H1 (cell line): ENCODE measurements at regions not wholly inside any gene's neighbourhood (a gene's known extent, or its start where the extent isn't known, plus 50 kb on each side); places are given as distances from the start of the nearest gene placed in this dataset.

Source experiments
- CTCF ChIA-PET: fragments of 300-600 bp; sonication (Branson Sonifier 250); formaldehyde crosslinking; loops from one replicate; lab custom pipeline; 2021; ENCODE audit not compliant: partially characterized antibody; lab: Charles Lee
- POLR2A ChIA-PET: fragments of 300-600 bp; sonication (Branson Sonifier 250); formaldehyde crosslinking; loops from one replicate; lab custom pipeline; 2021; ENCODE audit warnings: inconsistent platforms; ENCODE audit not compliant: partially characterized antibody; lab: Charles Lee
- DNase-seq, 2 experiments: peaks; one replicate each; pipeline versions ENCODE4 v3.0.0 to v3.0.0-alpha.2; 2010 to 2022; ENCODE audit warnings: low spot score in 2 of 2, low read depth in 1 of 2, mixed read lengths in 1 of 2
- FAIRE-seq: peaks from 2 replicates; lab custom pipeline; 2011; peaks lifted over from hg19 to GRCh38; lab: Jason Lieb, UNC
- H2AFZ ChIP-seq: 2 replicates; pipeline ENCODE4 v1.8.1; 2012; ENCODE audit warnings: low read length, inconsistent platforms
- H2AK5ac ChIP-seq: 2 replicates; pipeline ENCODE4 v1.6.1; 2013; ENCODE audit warnings: low read depth, low read length
- H2BK120ac ChIP-seq: replicated peaks from 2 replicates; pipeline ENCODE3; 2013; ENCODE audit warnings: low read depth, low read length, inconsistent platforms
- H2BK12ac ChIP-seq: 2 replicates; pipeline ENCODE4 v1.6.1; 2013; ENCODE audit warnings: low read depth, low read length
- H2BK15ac ChIP-seq: 2 replicates; pipeline ENCODE4 v1.6.1; 2013; ENCODE audit warnings: low read length
- H2BK20ac ChIP-seq: 2 replicates; pipeline ENCODE4 v1.6.1; 2013; ENCODE audit warnings: low read length
- H2BK5ac ChIP-seq: 2 replicates; pipeline ENCODE4 v1.6.1; 2013; ENCODE audit warnings: low read depth, low read length
- H3K14ac ChIP-seq: 2 replicates; pipeline ENCODE4 v1.6.1; 2013; ENCODE audit warnings: inconsistent platforms; ENCODE audit not compliant: insufficient read length
- H3K18ac ChIP-seq: 2 replicates; pipeline ENCODE4 v1.6.1; 2013; ENCODE audit warnings: low read length; ENCODE audit errors: extremely low read depth
- H3K23ac ChIP-seq: 2 replicates; pipeline ENCODE4 v1.6.1; 2013; ENCODE audit warnings: inconsistent platforms; ENCODE audit not compliant: insufficient read length
- H3K23me2 ChIP-seq: 2 replicates; pipeline ENCODE4 v1.6.1; 2013; ENCODE audit warnings: low read depth, low read length
- H3K27ac ChIP-seq: 2 replicates; pipeline ENCODE4 v1.6.1; 2011; ENCODE audit warnings: low read depth, low read length, inconsistent platforms
- H3K27me3 ChIP-seq, 4 experiments: replicated peaks in 1 of 4; 1 replicate in 1 of 4; 2 replicates in 3 of 4; pipeline versions ENCODE4 v1.6.1 to v1.8.1; 2011 to 2013; ENCODE audit warnings: low read length in 3 of 4, mild to moderate bottlenecking in 3 of 4, inconsistent platforms in 2 of 4, mixed read lengths in 2 of 4, moderate library complexity in 1 of 4; ENCODE audit not compliant: control insufficient read depth in 3 of 4, insufficient read depth in 3 of 4; ENCODE audit errors: extremely low read depth in 1 of 4
- H3K36me3 ChIP-seq, 4 experiments: 2 replicates each; pipeline versions ENCODE4 v1.6.1 to v1.8.1; 2011 to 2013; ENCODE audit warnings: mild to moderate bottlenecking in 4 of 4, low read length in 3 of 4, moderate library complexity in 2 of 4, control low read depth in 1 of 4, inconsistent platforms in 1 of 4; ENCODE audit not compliant: insufficient read depth in 4 of 4, control insufficient read depth in 2 of 4
- H3K4ac ChIP-seq: replicated peaks from 2 replicates; pipeline ENCODE3; 2013; ENCODE audit warnings: low read length, low read depth, mixed read lengths, inconsistent platforms; ENCODE audit not compliant: insufficient read length
- H3K4me1 ChIP-seq, 4 experiments: replicated peaks in 1 of 4; 1 replicate in 1 of 4; 2 replicates in 3 of 4; pipeline versions ENCODE4 v1.6.1 to v1.8.1; 2011 to 2013; ENCODE audit warnings: low read length in 3 of 4, inconsistent platforms in 2 of 4, mixed read lengths in 1 of 4; ENCODE audit not compliant: insufficient read depth in 4 of 4, control insufficient read depth in 3 of 4
- H3K4me2 ChIP-seq, 2 experiments: 2 replicates each; pipeline versions ENCODE4 v1.6.1 to v1.8.1; 2011 to 2013; ENCODE audit warnings: low read depth in 2 of 2, low read length in 2 of 2, control low read depth in 1 of 2, inconsistent platforms in 1 of 2, mild to moderate bottlenecking in 1 of 2; ENCODE audit not compliant: insufficient read depth in 1 of 2
- H3K4me3 ChIP-seq, 4 experiments: fragments of 200-600, 300-600 bp in 1 of 4; sonication (generic), shearing (Covaris generic), sonication (Bioruptor Twin) in 1 of 4; 2 replicates each; pipeline versions ENCODE4 v1.5.1 to v1.8.1; 2011 to 2016; ENCODE audit warnings: low read length in 4 of 4, low read depth in 3 of 4, control low read depth in 2 of 4, inconsistent platforms in 2 of 4, mild to moderate bottlenecking in 2 of 4, mixed read lengths in 1 of 4, moderate library complexity in 1 of 4; ENCODE audit not compliant: insufficient read depth in 2 of 4; ENCODE audit errors: extremely low read depth in 1 of 4
- H3K56ac ChIP-seq: replicated peaks from 2 replicates; pipeline ENCODE3; 2013; ENCODE audit warnings: low read depth, mild to moderate bottlenecking, mixed read lengths, low read length, inconsistent platforms; ENCODE audit not compliant: insufficient read length
- H3K79me1 ChIP-seq: 2 replicates; pipeline ENCODE4 v1.6.1; 2013; ENCODE audit warnings: low read depth, low read length, control low read depth
- H3K79me2 ChIP-seq, 2 experiments: 2 replicates each; pipeline versions ENCODE4 v1.6.1 to v1.8.1; 2012 to 2013; ENCODE audit warnings: low read length in 2 of 2, mild to moderate bottlenecking in 2 of 2, inconsistent platforms in 1 of 2; ENCODE audit not compliant: insufficient read depth in 2 of 2, control insufficient read depth in 1 of 2
- H3K9ac ChIP-seq, 4 experiments: replicated peaks in 1 of 4; 1 replicate in 1 of 4; 2 replicates in 3 of 4; pipeline versions ENCODE4 v1.6.1 to v1.8.1; 2011 to 2013; ENCODE audit warnings: low read depth in 3 of 4, low read length in 3 of 4, control low read depth in 2 of 4, mild to moderate bottlenecking in 2 of 4, moderate library complexity in 2 of 4, inconsistent platforms in 1 of 4; ENCODE audit errors: extremely low read depth in 1 of 4
- H3K9me3 ChIP-seq, 2 experiments: 2 replicates each; pipeline versions ENCODE4 v1.6.1 to v1.8.1; 2012 to 2013; ENCODE audit warnings: mild to moderate bottlenecking in 2 of 2, moderate library complexity in 2 of 2, control low read depth in 1 of 2, inconsistent platforms in 1 of 2, low read depth in 1 of 2, low read length in 1 of 2, mixed read lengths in 1 of 2; ENCODE audit not compliant: insufficient read depth in 2 of 2
- H4K20me1 ChIP-seq, 2 experiments: replicated peaks in 1 of 2; 2 replicates each; pipeline versions ENCODE3 to v1.8.1; 2011 to 2013; ENCODE audit warnings: inconsistent platforms in 2 of 2, low read length in 2 of 2, mild to moderate bottlenecking in 1 of 2; ENCODE audit not compliant: insufficient read depth in 2 of 2, control insufficient read depth in 1 of 2
- H4K5ac ChIP-seq: 2 replicates; pipeline ENCODE4 v1.6.1; 2013; ENCODE audit warnings: low read length, low read depth, mixed read lengths, inconsistent platforms; ENCODE audit not compliant: insufficient read length
- H4K8ac ChIP-seq: 2 replicates; pipeline ENCODE4 v1.8.0; 2013; ENCODE audit warnings: mild to moderate bottlenecking, moderate library complexity, low read length, inconsistent platforms; ENCODE audit not compliant: insufficient read depth; ENCODE audit errors: extremely low read depth
- H4K91ac ChIP-seq: replicated peaks from 2 replicates; pipeline ENCODE3; 2013; ENCODE audit warnings: low read length, mixed read lengths, inconsistent platforms; ENCODE audit not compliant: insufficient read length
- CBX8 ChIP-seq: fragments of 300-800, 300-1000 bp; sonication (generic); IDR thresholded peaks from 2 replicates; pipeline ENCODE4 v1.7.1; 2016; ENCODE audit warnings: low read depth, low read length, borderline replicate concordance
- CTBP2 ChIP-seq: IDR thresholded peaks from 2 replicates; pipeline ENCODE4 v1.7.0; 2011; ENCODE audit warnings: borderline replicate concordance, mild to moderate bottlenecking, moderate library complexity, mixed read lengths, low read length; ENCODE audit not compliant: insufficient read depth, insufficient read length
- EZH2 ChIP-seq: fragments of 200-600 bp; sonication (generic); IDR thresholded peaks from 2 replicates; pipeline ENCODE4 v1.7.1; 2012; ENCODE audit warnings: low read depth, mild to moderate bottlenecking, moderate library complexity, low read length, inconsistent platforms; ENCODE audit not compliant: severe bottlenecking
- HDAC6 ChIP-seq: IDR thresholded peaks from one replicate; pipeline ENCODE4 v1.7.1; 2012; ENCODE audit warnings: low read depth, mild to moderate bottlenecking, inconsistent platforms, low read length, moderate library complexity
- PHF8 ChIP-seq: fragments of 200-600 bp; sonication (generic); conservative IDR thresholded peaks from 2 replicates; pipeline ENCODE4 v1.7.1; 2012; ENCODE audit warnings: low read depth, mild to moderate bottlenecking, inconsistent platforms, low read length, moderate library complexity
- POLR2A ChIP-seq, 2 experiments: IDR thresholded peaks; 1 replicate in 1 of 2; 2 replicates in 1 of 2; pipeline ENCODE4 v1.6.1; 2011; ENCODE audit warnings: low read depth in 2 of 2, low read length in 2 of 2, mild to moderate bottlenecking in 2 of 2; ENCODE audit errors: control extremely low read depth in 1 of 2
- RNF2 ChIP-seq: fragments of 200-900, 300-1000 bp; sonication (generic); IDR thresholded peaks from 2 replicates; pipeline ENCODE4 v1.7.1; 2016; ENCODE audit warnings: borderline replicate concordance, low read depth, mild to moderate bottlenecking, antibody characterized with exemption, low read length; ENCODE audit not compliant: poor library complexity, severe bottlenecking; ENCODE audit errors: missing control alignments
- RXRA ChIP-seq: IDR thresholded peaks from 2 replicates; pipeline ENCODE4 v1.6.1; 2011; ENCODE audit warnings: low read depth, mild to moderate bottlenecking, low read length, moderate library complexity; ENCODE audit not compliant: insufficient read depth
- SIRT6 ChIP-seq: IDR thresholded peaks from one replicate; pipeline ENCODE4 v1.7.1; 2012; ENCODE audit warnings: low read length, inconsistent platforms
- TEAD4 ChIP-seq: IDR thresholded peaks from 2 replicates; pipeline ENCODE4 v1.6.1; 2012; ENCODE audit warnings: low read depth, low read length, inconsistent platforms, mixed read lengths
- WGBS, 2 experiments: shearing (Covaris generic) in 1 of 2; methylation state at CpG; one replicate each; pipeline versions ENCODE4 v1.1.6 to v1.1.7; 2013 to 2015; ENCODE audit warnings: low lambda C conversion rate in 2 of 2, mixed read lengths in 2 of 2, inconsistent platforms in 1 of 2, low coverage in 1 of 2, missing lambda C conversion rate in 1 of 2; ENCODE audit not compliant: insufficient replicate concordance in 2 of 2, insufficient coverage in 1 of 2, insufficient read length in 1 of 2; ENCODE audit errors: extremely low coverage in 1 of 2, missing lambda C conversion rate in 1 of 2; 5-methylcytosine and 5-hydroxymethylcytosine counted together
- TF ChIP-seq, protein P1 (sequence below): IDR thresholded peaks from 2 replicates; pipeline ENCODE4 v1.6.1; 2012; ENCODE audit warnings: low read length, inconsistent platforms

DNA sequence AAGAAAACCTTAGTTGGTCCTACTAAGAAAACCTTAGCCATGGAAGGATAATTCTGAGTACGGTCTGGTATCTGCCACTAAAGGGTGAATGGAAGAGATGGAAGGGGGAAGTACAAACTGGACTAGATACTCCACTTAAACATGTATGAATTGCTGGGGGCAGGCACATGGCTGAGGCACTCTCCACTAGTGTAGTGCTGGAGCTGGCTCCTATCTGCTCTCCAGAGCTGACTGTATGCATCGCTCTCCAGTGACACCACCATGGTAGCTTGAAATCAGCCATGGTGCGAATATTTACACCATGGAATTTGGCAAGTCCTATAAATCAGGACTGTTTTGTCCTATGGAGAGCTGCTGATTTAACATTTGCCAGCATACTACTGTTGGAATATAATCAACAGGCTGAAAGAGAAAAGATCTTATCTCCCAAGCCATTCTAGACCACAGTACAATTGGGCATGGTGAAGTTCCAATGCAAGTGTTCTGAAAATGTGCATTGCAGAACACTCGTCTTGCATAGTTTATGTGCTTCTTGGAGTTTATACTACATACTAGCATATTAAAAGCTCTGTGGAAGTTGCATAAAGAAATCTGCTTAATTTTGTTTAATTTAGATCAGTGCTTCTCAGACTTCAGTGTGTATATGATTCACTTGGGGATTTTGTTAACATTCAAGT is 277.4 kb downstream of the TDRD15 start:
- Histone ChIP-seq H2AFZ (no peak overlapping the region), H3K9ac (no peak overlapping the region), H3K4me3 (no peak overlapping the region), H3K23ac (no peak overlapping the region), H3K23me2 (no peaks in the 10 kb centered on the region), H4K91ac (no peak overlapping the region), H2BK120ac (no peak overlapping the region), H3K18ac (no peak overlapping the region), H2BK12ac (no peak overlapping the region), H2AK5ac (no peak overlapping the region), H3K27ac (no peak overlapping the region), H4K20me1 (no peaks in the 10 kb centered on the region), H3K79me2 (no peaks in the 10 kb centered on the region), H2BK5ac (no peak overlapping the region), H2BK20ac (no peak overlapping the region), H3K56ac (no peak overlapping the region), H3K79me1 (no peaks in the 10 kb centered on the region), H3K9me3 (no peaks in the 10 kb centered on the region; a peak in 1 of 4 replicates), H3K4me2 (no peak overlapping the region), H2BK15ac (no peak overlapping the region), H3K4me1 (peaks cover 0 to 3% (median under 1%) of the 10 kb centered on the region in 4 experiments; a peak in 2 of 7 replicates), H4K8ac (no peak overlapping the region), H3K14ac (no peak overlapping the region), H3K36me3 (no peaks in the 10 kb centered on the region), H3K4ac (no peak overlapping the region), H4K5ac (no peak overlapping the region), H3K27me3 (no peaks in the 10 kb centered on the region)
- 94% methylated on average over 4 of the region's 4 CpGs; no CpG with 5 or more reads in 1 of the 2 experiments for WGBS, 2 experiments
- DNase-seq: no peak
- ChIA-PET POLR2A (no interaction called here), CTCF (interaction anchor here (1.5 to 6.7 kb wide), 2 partner anchors 7 to 11 kb away, joined by 3 to 39 read pairs; no protein-coding TSS in a partner anchor)
- no peak for FAIRE-seq
- TF ChIP-seq RXRA: no peak
- TF ChIP-seq POLR2A (IDR thresholded peaks at IDR 0.05; ENCODE audit: control extremely low read depth in 1 of 2, low read depth in 2 of 2, low read length in 2 of 2): no peak
- TF ChIP-seq HDAC6: no peak
- TF ChIP-seq CTBP2: no peak
- no peak for TF ChIP-seq RNF2
- no peak for TF ChIP-seq TEAD4
- TF ChIP-seq, protein P1, sequence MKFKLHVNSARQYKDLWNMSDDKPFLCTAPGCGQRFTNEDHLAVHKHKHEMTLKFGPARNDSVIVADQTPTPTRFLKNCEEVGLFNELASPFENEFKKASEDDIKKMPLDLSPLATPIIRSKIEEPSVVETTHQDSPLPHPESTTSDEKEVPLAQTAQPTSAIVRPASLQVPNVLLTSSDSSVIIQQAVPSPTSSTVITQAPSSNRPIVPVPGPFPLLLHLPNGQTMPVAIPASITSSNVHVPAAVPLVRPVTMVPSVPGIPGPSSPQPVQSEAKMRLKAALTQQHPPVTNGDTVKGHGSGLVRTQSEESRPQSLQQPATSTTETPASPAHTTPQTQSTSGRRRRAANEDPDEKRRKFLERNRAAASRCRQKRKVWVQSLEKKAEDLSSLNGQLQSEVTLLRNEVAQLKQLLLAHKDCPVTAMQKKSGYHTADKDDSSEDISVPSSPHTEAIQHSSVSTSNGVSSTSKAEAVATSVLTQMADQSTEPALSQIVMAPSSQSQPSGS: no peak
- no peak for TF ChIP-seq CBX8
- no peak for TF ChIP-seq PHF8
- TF ChIP-seq SIRT6: no peak
- TF ChIP-seq EZH2: no peak
